ENCODE measurements at regions not wholly inside any gene's neighbourhood (a gene's known extent, or its start where the extent isn't known, plus 50 kb on each side); places are given as distances from the start of the nearest gene placed in this dataset.

- H3K4me1 Mint-ChIP-seq (ENCODE audit: unreplicated experiment): no peaks in the 10 kb centered on the region
- no peak overlapping the region for H3K4me3 Mint-ChIP-seq (ENCODE audit: unreplicated experiment)
- no peaks in the 10 kb centered on the region for H3K9me3 Mint-ChIP-seq (ENCODE audit: unreplicated experiment)
Observed at GRCh38 chr17:53264730-53265129, 558.0 kb upstream of the KIF2B start.

GRCh38 chr17:53253956-53254597 lies 568.6 kb upstream of the KIF2B start:
- Mint-ChIP-seq H3K4me1 (ENCODE audit: unreplicated experiment) (no peaks in the 10 kb centered on the region), H3K36me3 (ENCODE audit: unreplicated experiment) (no peaks in the 10 kb centered on the region), H3K4me3 (ENCODE audit: unreplicated experiment) (no peak overlapping the region), H3K27me3 (ENCODE audit: unreplicated experiment) (no peaks in the 10 kb centered on the region), H3K27ac (ENCODE audit: unreplicated experiment) (no peak overlapping the region), H3K9me3 (ENCODE audit: unreplicated experiment) (peaks cover 17% of the 10 kb centered on the region)
- TF ChIP-seq CTCF (IDR thresholded peaks at IDR 0.05): no peak
- DNase-seq (ENCODE audit: extremely low spot score, unreplicated experiment): no peak

More at GRCh38 chr17:53264730-53265129, 558.0 kb upstream of the KIF2B start:
- no peak for DNase-seq (ENCODE audit: extremely low spot score, unreplicated experiment)
- H3K36me3 Mint-ChIP-seq (ENCODE audit: unreplicated experiment): no peaks in the 10 kb centered on the region
- no peak overlapping the region for H3K27ac Mint-ChIP-seq (ENCODE audit: unreplicated experiment)
- no peaks in the 10 kb centered on the region for H3K27me3 Mint-ChIP-seq (ENCODE audit: unreplicated experiment)
- TF ChIP-seq CTCF (IDR thresholded peaks at IDR 0.05): no peak

GRCh38 chr17:53249036-53249435 lies 573.7 kb upstream of the KIF2B start:
- Mint-ChIP-seq H3K4me1 (ENCODE audit: unreplicated experiment) (no peaks in the 10 kb centered on the region), H3K4me3 (ENCODE audit: unreplicated experiment) (no peak overlapping the region), H3K36me3 (ENCODE audit: unreplicated experiment) (no peaks in the 10 kb centered on the region), H3K27me3 (ENCODE audit: unreplicated experiment) (no peaks in the 10 kb centered on the region), H3K9me3 (ENCODE audit: unreplicated experiment) (no peaks in the 10 kb centered on the region), H3K27ac (ENCODE audit: unreplicated experiment) (no peak overlapping the region)
- DNase-seq (ENCODE audit: extremely low spot score, unreplicated experiment): no peak
- no peak for TF ChIP-seq CTCF (IDR thresholded peaks at IDR 0.05)

- H3K36me3 Mint-ChIP-seq (ENCODE audit: unreplicated experiment): no peaks in the 10 kb centered on the region
- TF ChIP-seq CTCF (IDR thresholded peaks at IDR 0.05): no peak
Observed at GRCh38 chr17:53234138-53234537, 588.6 kb upstream of the KIF2B start.

GRCh38 chr17:53227514-53227913 lies 595.2 kb upstream of the KIF2B start:
- Mint-ChIP-seq H3K27me3 (ENCODE audit: unreplicated experiment) (no peaks in the 10 kb centered on the region), H3K4me3 (ENCODE audit: unreplicated experiment) (no peak overlapping the region), H3K27ac (ENCODE audit: unreplicated experiment) (no peak overlapping the region), H3K36me3 (ENCODE audit: unreplicated experiment) (no peaks in the 10 kb centered on the region), H3K4me1 (ENCODE audit: unreplicated experiment) (no peaks in the 10 kb centered on the region), H3K9me3 (ENCODE audit: unreplicated experiment) (peaks cover 22% of the 10 kb centered on the region)
- TF ChIP-seq CTCF (IDR thresholded peaks at IDR 0.05): no peak
- no peak for DNase-seq (ENCODE audit: extremely low spot score, unreplicated experiment)

More at GRCh38 chr17:53234138-53234537, 588.6 kb upstream of the KIF2B start:
- H3K4me3 Mint-ChIP-seq (ENCODE audit: unreplicated experiment): no peak overlapping the region
- DNase-seq (ENCODE audit: extremely low spot score, unreplicated experiment): no peak
- H3K4me1 Mint-ChIP-seq (ENCODE audit: unreplicated experiment): no peaks in the 10 kb centered on the region
- H3K27me3 Mint-ChIP-seq (ENCODE audit: unreplicated experiment): no peaks in the 10 kb centered on the region
- no peak overlapping the region for H3K27ac Mint-ChIP-seq (ENCODE audit: unreplicated experiment)
- H3K9me3 Mint-ChIP-seq (ENCODE audit: unreplicated experiment): peaks cover 17% of the 10 kb centered on the region

All from osteocyte (in vitro differentiated cells).